ENCODE measurements at regions not wholly inside any gene's neighbourhood (a gene's known extent, or its start where the extent isn't known, plus 50 kb on each side); places are given as distances from the start of the nearest gene placed in this dataset.

DNA sequence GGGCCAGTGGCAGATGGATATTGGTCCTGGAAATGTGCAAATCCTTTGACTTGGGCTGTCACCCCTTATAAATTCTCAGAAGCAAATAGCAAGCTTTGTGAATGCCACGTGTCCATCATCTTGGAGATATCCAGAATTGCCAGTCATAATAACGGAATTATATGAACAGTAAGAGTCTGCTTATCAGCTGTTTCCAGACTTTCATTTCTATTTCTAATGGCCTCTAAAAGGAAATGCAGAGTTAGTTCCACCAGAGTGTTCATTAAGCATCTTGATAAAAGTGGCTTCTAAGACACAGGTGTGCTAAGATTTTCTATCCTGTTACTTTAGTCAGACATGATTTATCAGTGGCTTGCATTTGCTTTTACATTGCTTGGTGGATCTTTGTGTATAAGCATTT is 87.4 kb downstream of the RAMP3 start:
- Mint-ChIP-seq H3K27me3 (ENCODE audit: low read depth) (peaks cover 58% of the 10 kb centered on the region), H3K4me3 (ENCODE audit: unreplicated experiment) (no peak overlapping the region), H3K36me3 (ENCODE audit: low read depth) (peaks cover 3% of the 10 kb centered on the region), H3K4me1 (ENCODE audit: low read depth) (no peaks in the 10 kb centered on the region), H3K9me3 (ENCODE audit: low read depth) (peaks cover 3% of the 10 kb centered on the region), H3K27ac (ENCODE audit: unreplicated experiment) (no peak overlapping the region)
- no peak for DNase-seq (ENCODE audit: low spot score)
- TF ChIP-seq, protein P1, sequence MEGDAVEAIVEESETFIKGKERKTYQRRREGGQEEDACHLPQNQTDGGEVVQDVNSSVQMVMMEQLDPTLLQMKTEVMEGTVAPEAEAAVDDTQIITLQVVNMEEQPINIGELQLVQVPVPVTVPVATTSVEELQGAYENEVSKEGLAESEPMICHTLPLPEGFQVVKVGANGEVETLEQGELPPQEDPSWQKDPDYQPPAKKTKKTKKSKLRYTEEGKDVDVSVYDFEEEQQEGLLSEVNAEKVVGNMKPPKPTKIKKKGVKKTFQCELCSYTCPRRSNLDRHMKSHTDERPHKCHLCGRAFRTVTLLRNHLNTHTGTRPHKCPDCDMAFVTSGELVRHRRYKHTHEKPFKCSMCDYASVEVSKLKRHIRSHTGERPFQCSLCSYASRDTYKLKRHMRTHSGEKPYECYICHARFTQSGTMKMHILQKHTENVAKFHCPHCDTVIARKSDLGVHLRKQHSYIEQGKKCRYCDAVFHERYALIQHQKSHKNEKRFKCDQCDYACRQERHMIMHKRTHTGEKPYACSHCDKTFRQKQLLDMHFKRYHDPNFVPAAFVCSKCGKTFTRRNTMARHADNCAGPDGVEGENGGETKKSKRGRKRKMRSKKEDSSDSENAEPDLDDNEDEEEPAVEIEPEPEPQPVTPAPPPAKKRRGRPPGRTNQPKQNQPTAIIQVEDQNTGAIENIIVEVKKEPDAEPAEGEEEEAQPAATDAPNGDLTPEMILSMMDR (IDR thresholded peaks at IDR 0.05): no peak

DNA sequence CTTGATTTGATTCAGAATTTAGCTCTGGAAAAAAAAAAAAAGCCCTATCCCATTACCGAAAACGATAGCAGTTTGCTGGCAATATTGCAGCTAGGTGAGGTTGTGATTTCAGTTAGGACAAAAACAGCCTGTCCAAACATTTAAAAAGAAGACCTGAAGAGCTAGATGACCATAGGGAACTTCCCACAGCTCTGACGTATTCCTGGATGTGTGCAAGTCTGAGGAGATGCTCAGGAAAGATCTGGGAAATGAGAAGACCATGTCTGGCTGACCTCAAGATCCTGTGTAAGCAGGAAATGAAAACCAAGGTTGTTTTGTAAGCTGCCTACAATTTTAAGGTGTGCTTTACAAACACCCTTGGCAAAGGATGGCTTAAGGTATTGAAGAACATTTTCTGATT is 88.7 kb downstream of the RAMP3 start:
- Mint-ChIP-seq H3K27ac (ENCODE audit: unreplicated experiment) (no peak overlapping the region), H3K9me3 (ENCODE audit: low read depth) (peaks cover 3% of the 10 kb centered on the region), H3K27me3 (ENCODE audit: low read depth) (peaks cover 55% of the 10 kb centered on the region), H3K4me3 (ENCODE audit: unreplicated experiment) (no peak overlapping the region), H3K4me1 (ENCODE audit: low read depth) (no peaks in the 10 kb centered on the region), H3K36me3 (ENCODE audit: low read depth) (peaks cover 3% of the 10 kb centered on the region)
- no peak for DNase-seq (ENCODE audit: low spot score)
- TF ChIP-seq, protein P1 (IDR thresholded peaks at IDR 0.05): no peak

DNA sequence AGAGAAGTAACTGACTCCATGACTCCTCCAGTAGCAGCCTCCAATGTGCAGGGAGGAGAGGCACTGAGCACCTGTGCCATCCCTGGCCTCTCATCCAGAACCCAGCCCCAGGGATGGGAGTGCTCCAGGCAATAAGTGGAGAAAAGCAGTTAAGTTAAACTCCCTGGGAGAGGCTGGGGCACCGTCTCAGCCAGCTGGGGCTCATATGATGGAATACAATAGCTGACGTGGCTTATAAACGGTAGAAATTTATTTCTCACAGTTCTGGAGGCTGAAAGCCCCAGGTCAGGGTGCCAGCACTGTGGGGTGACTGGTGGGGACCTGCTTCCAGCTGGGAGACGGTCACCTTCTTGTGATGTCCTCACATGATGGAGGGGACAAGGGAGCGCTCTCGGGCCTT is 94.7 kb downstream of the RAMP3 start:
- Mint-ChIP-seq H3K27ac (ENCODE audit: unreplicated experiment) (no peak overlapping the region), H3K27me3 (ENCODE audit: low read depth) (peaks cover 39% of the 10 kb centered on the region), H3K9me3 (ENCODE audit: low read depth) (peaks cover 2% of the 10 kb centered on the region), H3K4me3 (ENCODE audit: unreplicated experiment) (no peak overlapping the region), H3K4me1 (ENCODE audit: low read depth) (no peaks in the 10 kb centered on the region), H3K36me3 (ENCODE audit: low read depth) (peaks cover 2% of the 10 kb centered on the region)
- TF ChIP-seq, protein P1 (IDR thresholded peaks at IDR 0.05): no peak
- no peak for DNase-seq (ENCODE audit: low spot score)

DNA sequence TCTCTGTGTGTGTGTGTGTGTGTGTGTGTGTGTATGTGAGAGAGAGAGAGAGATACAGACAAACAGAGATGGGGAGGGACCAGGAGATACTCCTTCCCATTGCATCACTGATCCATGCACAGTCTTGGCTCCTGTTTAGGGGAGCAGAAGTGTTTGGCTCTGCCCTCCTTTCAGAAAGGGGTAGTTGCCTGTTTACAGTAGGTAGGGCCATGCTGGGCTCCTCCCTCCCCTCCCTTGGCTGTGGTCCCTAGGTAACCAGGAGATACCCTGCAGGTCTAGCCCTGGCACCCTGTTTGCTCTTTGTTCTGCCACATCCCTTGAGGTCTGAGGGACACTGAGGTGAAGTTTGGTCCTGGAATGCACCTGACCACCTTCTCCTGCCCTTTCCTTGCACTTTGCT is 95.3 kb downstream of the RAMP3 start:
- Mint-ChIP-seq H3K9me3 (ENCODE audit: low read depth) (no peaks in the 10 kb centered on the region), H3K4me1 (ENCODE audit: low read depth) (no peaks in the 10 kb centered on the region), H3K27me3 (ENCODE audit: low read depth) (peaks cover 37% of the 10 kb centered on the region), H3K27ac (ENCODE audit: unreplicated experiment) (no peak overlapping the region), H3K4me3 (ENCODE audit: unreplicated experiment) (no peak overlapping the region), H3K36me3 (ENCODE audit: low read depth) (no peaks in the 10 kb centered on the region)
- no peak for DNase-seq (ENCODE audit: low spot score)
- TF ChIP-seq, protein P1 (IDR thresholded peaks at IDR 0.05): no peak

DNA sequence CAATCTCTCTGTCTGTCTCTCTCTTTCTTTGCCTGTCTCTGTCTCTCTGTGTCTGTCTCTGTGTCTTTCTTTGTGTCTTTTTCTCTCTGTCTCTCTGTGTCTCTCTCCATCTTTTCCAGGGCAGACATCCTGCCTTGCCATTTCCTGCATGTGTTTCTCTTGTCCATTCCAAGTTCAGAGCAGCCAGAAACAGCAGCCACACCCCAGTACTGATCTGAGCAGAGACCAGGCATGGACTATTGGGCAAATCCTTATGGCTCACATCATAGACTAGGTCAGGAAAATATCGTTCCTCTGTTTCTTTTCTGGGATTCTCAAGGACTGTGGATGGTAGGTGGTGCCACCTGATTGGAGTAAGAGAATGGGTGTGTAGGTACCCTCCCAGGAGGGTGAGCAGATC is 95.8 kb downstream of the RAMP3 start:
- Mint-ChIP-seq H3K9me3 (ENCODE audit: low read depth) (no peaks in the 10 kb centered on the region), H3K4me1 (ENCODE audit: low read depth) (no peaks in the 10 kb centered on the region), H3K27ac (ENCODE audit: unreplicated experiment) (no peak overlapping the region), H3K4me3 (ENCODE audit: unreplicated experiment) (no peak overlapping the region), H3K27me3 (ENCODE audit: low read depth) (peaks cover 42% of the 10 kb centered on the region), H3K36me3 (ENCODE audit: low read depth) (no peaks in the 10 kb centered on the region)
- DNase-seq (ENCODE audit: low spot score): no peak
- TF ChIP-seq, protein P1 (IDR thresholded peaks at IDR 0.05): no peak

Data from chondrocyte (in vitro differentiated cells).